Upper lobe of left lung (tissue), 4 donors: ENCODE measurements at regions not wholly inside any gene's neighbourhood (a gene's known extent, or its start where the extent isn't known, plus 50 kb on each side); places are given as distances from the start of the nearest gene placed in this dataset.

Experiments
- POLR2A ChIP-seq, 4 donors: fragments of 450-650 bp; IDR thresholded peaks; one replicate each; pipeline ENCODE4 v1.5.1; 2016 to 2017; ENCODE audit warnings: antibody characterized with exemption in 4 of 4, mild to moderate bottlenecking in 2 of 4
- POLR2AphosphoS5 ChIP-seq, 2 donors: sonication (generic); formaldehyde crosslinking; IDR thresholded peaks; one replicate each; pipeline ENCODE4 v1.5.1; 2017; ENCODE audit warnings: antibody characterized with exemption in 2 of 2
- TF ChIP-seq, protein P1 (sequence below), 6 experiments: fragments of 450-650 bp in 4 of 6; fragments of 200-600 bp in 2 of 6; sonication (generic) in 2 of 6; IDR thresholded peaks; one replicate each; pipeline ENCODE4 v1.5.1; 2016 to 2019; ENCODE audit warnings: antibody characterized with exemption in 6 of 6

DNA sequence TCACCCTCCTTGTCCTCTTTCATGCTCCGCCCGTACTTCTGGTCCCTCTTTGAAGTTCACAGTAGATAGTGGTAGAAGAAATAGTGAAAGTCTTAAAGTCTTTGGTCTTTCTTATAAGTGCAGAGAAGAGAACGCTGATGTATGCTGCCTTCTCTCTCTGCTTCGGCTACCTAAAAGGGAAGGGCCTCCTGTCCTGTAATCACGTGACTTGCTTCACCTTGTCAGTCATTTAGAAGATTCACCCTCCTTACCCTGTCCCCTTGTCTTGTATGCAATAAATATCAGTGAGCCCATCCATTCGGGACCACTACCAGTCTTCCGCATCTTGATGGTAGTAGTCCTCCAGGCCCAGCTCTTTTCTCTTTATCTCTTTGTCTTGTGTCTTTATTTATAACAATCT, 144.6 kb downstream of the ARL4C start:
- TF ChIP-seq, protein P1, sequence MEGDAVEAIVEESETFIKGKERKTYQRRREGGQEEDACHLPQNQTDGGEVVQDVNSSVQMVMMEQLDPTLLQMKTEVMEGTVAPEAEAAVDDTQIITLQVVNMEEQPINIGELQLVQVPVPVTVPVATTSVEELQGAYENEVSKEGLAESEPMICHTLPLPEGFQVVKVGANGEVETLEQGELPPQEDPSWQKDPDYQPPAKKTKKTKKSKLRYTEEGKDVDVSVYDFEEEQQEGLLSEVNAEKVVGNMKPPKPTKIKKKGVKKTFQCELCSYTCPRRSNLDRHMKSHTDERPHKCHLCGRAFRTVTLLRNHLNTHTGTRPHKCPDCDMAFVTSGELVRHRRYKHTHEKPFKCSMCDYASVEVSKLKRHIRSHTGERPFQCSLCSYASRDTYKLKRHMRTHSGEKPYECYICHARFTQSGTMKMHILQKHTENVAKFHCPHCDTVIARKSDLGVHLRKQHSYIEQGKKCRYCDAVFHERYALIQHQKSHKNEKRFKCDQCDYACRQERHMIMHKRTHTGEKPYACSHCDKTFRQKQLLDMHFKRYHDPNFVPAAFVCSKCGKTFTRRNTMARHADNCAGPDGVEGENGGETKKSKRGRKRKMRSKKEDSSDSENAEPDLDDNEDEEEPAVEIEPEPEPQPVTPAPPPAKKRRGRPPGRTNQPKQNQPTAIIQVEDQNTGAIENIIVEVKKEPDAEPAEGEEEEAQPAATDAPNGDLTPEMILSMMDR (IDR thresholded peaks at IDR 0.05), result no peak
- no peak for TF ChIP-seq POLR2AphosphoS5 (IDR thresholded peaks at IDR 0.05)
- TF ChIP-seq POLR2A (IDR thresholded peaks at IDR 0.05), result no peak
